ENCODE measurements at regions not wholly inside any gene's neighbourhood (a gene's known extent, or its start where the extent isn't known, plus 50 kb on each side); places are given as distances from the start of the nearest gene placed in this dataset.

GRCh38 chr4:123937581-123937980 lies 541.0 kb downstream of the SPRY1 start:
- Histone ChIP-seq H3K36me3 (ENCODE audit: control insufficient read depth, insufficient read depth, low read length) (no peaks in the 10 kb centered on the region), H3K4me3 (ENCODE audit: extremely low read depth, insufficient read depth, low read length, poor library complexity, severe bottlenecking) (no peak overlapping the region), H3K9me3 (ENCODE audit: control insufficient read depth, low read length) (no peaks in the 10 kb centered on the region), H3K27ac (ENCODE audit: low read depth, low read length, severe bottlenecking) (no peak overlapping the region), H3K4me1 (ENCODE audit: control insufficient read depth, insufficient read depth, low read length, poor library complexity, severe bottlenecking) (peaks cover 30% of the 10 kb centered on the region)
- 72 to 94% methylated on average over 3 of the region's 4 CpGs for WGBS, 2 experiments (ENCODE audit: insufficient coverage in 2 of 2)

- no CpG with 5 or more reads among the region's 1 CpG for WGBS, 2 experiments (ENCODE audit: insufficient coverage in 2 of 2)
- no peaks in the 10 kb centered on the region for H3K36me3 ChIP-seq (ENCODE audit: control insufficient read depth, insufficient read depth, low read length)
- H3K9me3 ChIP-seq (ENCODE audit: control insufficient read depth, low read length), result no peaks in the 10 kb centered on the region
- peaks cover 30% of the 10 kb centered on the region for H3K4me1 ChIP-seq (ENCODE audit: control insufficient read depth, insufficient read depth, low read length, poor library complexity, severe bottlenecking)
- H3K4me3 ChIP-seq (ENCODE audit: extremely low read depth, insufficient read depth, low read length, poor library complexity, severe bottlenecking), result no peak overlapping the region
- H3K27ac ChIP-seq (ENCODE audit: low read depth, low read length, severe bottlenecking), result no peak overlapping the region
Measured at GRCh38 chr4:123939621-123940020, 543.0 kb downstream of the SPRY1 start.

GRCh38 chr4:123940604-123941003 lies 544.0 kb downstream of the SPRY1 start:
- whole genome bisulfite sequencing, 2 experiments (ENCODE audit: insufficient coverage in 2 of 2), result no CpG with 5 or more reads among the region's 2 CpGs
- H3K4me1 ChIP-seq (ENCODE audit: control insufficient read depth, insufficient read depth, low read length, poor library complexity, severe bottlenecking), result peaks cover 30% of the 10 kb centered on the region

GRCh38 chr4:123941306-123941705 lies 544.7 kb downstream of the SPRY1 start:
- no CpG with 5 or more reads among the region's 1 CpG for WGBS, 2 experiments (ENCODE audit: insufficient coverage in 2 of 2)
- peak overlapping the region; percentile 42 for H3K27ac ChIP-seq (ENCODE audit: low read depth, low read length, severe bottlenecking)
- no peaks in the 10 kb centered on the region for H3K9me3 ChIP-seq (ENCODE audit: control insufficient read depth, low read length)
- no peaks in the 10 kb centered on the region for H3K36me3 ChIP-seq (ENCODE audit: control insufficient read depth, insufficient read depth, low read length)
- no peak overlapping the region for H3K4me3 ChIP-seq (ENCODE audit: extremely low read depth, insufficient read depth, low read length, poor library complexity, severe bottlenecking)
- peaks cover 30% of the 10 kb centered on the region for H3K4me1 ChIP-seq (ENCODE audit: control insufficient read depth, insufficient read depth, low read length, poor library complexity, severe bottlenecking)

More at GRCh38 chr4:123940604-123941003, 544.0 kb downstream of the SPRY1 start:
- Histone ChIP-seq H3K27ac (ENCODE audit: low read depth, low read length, severe bottlenecking) (no peak overlapping the region), H3K9me3 (ENCODE audit: control insufficient read depth, low read length) (no peaks in the 10 kb centered on the region), H3K36me3 (ENCODE audit: control insufficient read depth, insufficient read depth, low read length) (no peaks in the 10 kb centered on the region), H3K4me3 (ENCODE audit: extremely low read depth, insufficient read depth, low read length, poor library complexity, severe bottlenecking) (no peak overlapping the region)

GRCh38 chr4:123943976-123944375 lies 547.4 kb downstream of the SPRY1 start:
- no peaks in the 10 kb centered on the region for H3K36me3 ChIP-seq (ENCODE audit: control insufficient read depth, insufficient read depth, low read length)
- H3K27ac ChIP-seq (ENCODE audit: low read depth, low read length, severe bottlenecking), result no peak overlapping the region
- no CpG with 5 or more reads among the region's 1 CpG for WGBS, 2 experiments (ENCODE audit: insufficient coverage in 2 of 2)

DNA sequence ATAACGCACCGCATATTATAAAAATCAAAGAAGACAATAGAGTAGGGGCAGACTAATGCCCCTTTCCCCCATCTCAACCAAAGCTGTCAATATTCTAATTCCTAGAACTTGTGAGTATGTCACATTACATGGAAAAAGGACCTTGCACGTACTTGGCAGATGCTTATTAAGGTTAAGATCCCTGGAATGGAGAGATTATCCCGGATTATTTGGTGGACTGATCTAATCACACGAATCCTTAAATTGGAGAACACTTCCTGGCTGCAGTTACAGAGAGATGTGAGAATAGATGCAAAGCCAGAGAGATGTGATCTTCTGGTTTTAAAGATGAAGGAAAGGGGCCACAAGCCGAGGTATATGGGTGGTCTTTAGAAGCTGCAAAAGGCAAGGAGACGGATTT lies 548.7 kb downstream of the SPRY1 start:
- WGBS, 2 experiments (ENCODE audit: insufficient coverage in 2 of 2), result 93 to 95% methylated on average over 4 to 5 of the region's 7 CpGs
- Histone ChIP-seq H3K27ac (ENCODE audit: low read depth, low read length, severe bottlenecking) (no peak overlapping the region), H3K4me1 (ENCODE audit: control insufficient read depth, insufficient read depth, low read length, poor library complexity, severe bottlenecking) (peaks cover 6% of the 10 kb centered on the region), H3K9me3 (ENCODE audit: control insufficient read depth, low read length) (no peaks in the 10 kb centered on the region), H3K4me3 (ENCODE audit: extremely low read depth, insufficient read depth, low read length, poor library complexity, severe bottlenecking) (no peak overlapping the region), H3K36me3 (ENCODE audit: control insufficient read depth, insufficient read depth, low read length) (no peaks in the 10 kb centered on the region)

More at GRCh38 chr4:123943976-123944375, 547.4 kb downstream of the SPRY1 start:
- H3K9me3 ChIP-seq (ENCODE audit: control insufficient read depth, low read length), result no peaks in the 10 kb centered on the region
- H3K4me3 ChIP-seq (ENCODE audit: extremely low read depth, insufficient read depth, low read length, poor library complexity, severe bottlenecking), result no peak overlapping the region
- peaks cover 8% of the 10 kb centered on the region for H3K4me1 ChIP-seq (ENCODE audit: control insufficient read depth, insufficient read depth, low read length, poor library complexity, severe bottlenecking)

- Histone ChIP-seq H3K36me3 (ENCODE audit: control insufficient read depth, insufficient read depth, low read length) (no peaks in the 10 kb centered on the region), H3K4me3 (ENCODE audit: extremely low read depth, insufficient read depth, low read length, poor library complexity, severe bottlenecking) (no peak overlapping the region), H3K9me3 (ENCODE audit: control insufficient read depth, low read length) (peaks cover 5% of the 10 kb centered on the region), H3K4me1 (ENCODE audit: control insufficient read depth, insufficient read depth, low read length, poor library complexity, severe bottlenecking) (no peaks in the 10 kb centered on the region), H3K27ac (ENCODE audit: low read depth, low read length, severe bottlenecking) (no peak overlapping the region)
Measured at GRCh38 chr4:123950530-123950929, 553.9 kb downstream of the SPRY1 start.

DNA sequence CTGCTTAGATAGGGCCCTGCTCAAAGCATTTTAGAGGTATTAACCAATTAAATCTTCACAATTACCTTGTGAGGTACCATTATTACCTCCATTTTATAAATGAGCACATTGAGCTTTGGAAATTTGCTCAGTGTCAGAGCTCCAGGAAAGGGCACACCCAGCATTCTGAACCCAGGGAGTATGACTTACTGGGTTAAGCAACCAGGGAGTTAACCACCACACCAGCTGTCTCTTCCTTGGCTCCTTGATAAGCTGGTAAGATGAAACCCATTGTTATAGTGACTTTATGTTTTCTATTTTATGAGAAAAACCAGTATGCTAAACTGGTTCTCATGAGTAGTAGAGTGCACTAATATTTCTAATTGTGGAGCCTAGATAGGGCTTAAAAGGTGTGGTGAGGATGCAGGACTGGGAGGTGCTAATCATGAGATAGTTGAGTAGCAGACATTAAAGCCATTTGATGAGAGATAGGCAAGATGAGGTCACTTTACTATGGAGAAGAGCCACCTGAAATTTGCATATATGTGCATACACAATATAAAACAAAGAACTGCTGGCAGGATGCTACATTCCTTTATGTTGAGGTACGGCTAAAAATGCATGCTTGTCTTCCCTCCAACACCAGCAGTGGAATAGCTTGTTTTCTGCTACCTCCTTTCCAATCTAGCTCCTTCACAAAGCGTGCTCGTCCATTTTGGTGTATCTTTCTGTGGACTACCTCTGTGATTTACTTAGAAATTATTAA lies 556.1 kb downstream of the SPRY1 start:
- Histone ChIP-seq H3K4me1 (ENCODE audit: control insufficient read depth, insufficient read depth, low read length, poor library complexity, severe bottlenecking) (no peaks in the 10 kb centered on the region), H3K4me3 (ENCODE audit: extremely low read depth, insufficient read depth, low read length, poor library complexity, severe bottlenecking) (no peak overlapping the region), H3K36me3 (ENCODE audit: control insufficient read depth, insufficient read depth, low read length) (no peaks in the 10 kb centered on the region), H3K9me3 (ENCODE audit: control insufficient read depth, low read length) (peaks cover 5% of the 10 kb centered on the region), H3K27ac (ENCODE audit: low read depth, low read length, severe bottlenecking) (no peak overlapping the region)
- 83% methylated on average over 1 of the region's 3 CpGs; no CpG with 5 or more reads in 1 of the 2 experiments for WGBS, 2 experiments (ENCODE audit: insufficient coverage in 2 of 2)

- peaks cover 5% of the 10 kb centered on the region for H3K9me3 ChIP-seq (ENCODE audit: control insufficient read depth, low read length)
- 94 to 100% methylated on average over 2 of the region's 3 CpGs for WGBS, 2 experiments (ENCODE audit: insufficient coverage in 2 of 2)
- no peak overlapping the region for H3K4me3 ChIP-seq (ENCODE audit: extremely low read depth, insufficient read depth, low read length, poor library complexity, severe bottlenecking)
- H3K4me1 ChIP-seq (ENCODE audit: control insufficient read depth, insufficient read depth, low read length, poor library complexity, severe bottlenecking), result no peaks in the 10 kb centered on the region
- no peak overlapping the region for H3K27ac ChIP-seq (ENCODE audit: low read depth, low read length, severe bottlenecking)
- H3K36me3 ChIP-seq (ENCODE audit: control insufficient read depth, insufficient read depth, low read length), result no peaks in the 10 kb centered on the region
Measured at GRCh38 chr4:123953566-123953965, 557.0 kb downstream of the SPRY1 start.

DNA sequence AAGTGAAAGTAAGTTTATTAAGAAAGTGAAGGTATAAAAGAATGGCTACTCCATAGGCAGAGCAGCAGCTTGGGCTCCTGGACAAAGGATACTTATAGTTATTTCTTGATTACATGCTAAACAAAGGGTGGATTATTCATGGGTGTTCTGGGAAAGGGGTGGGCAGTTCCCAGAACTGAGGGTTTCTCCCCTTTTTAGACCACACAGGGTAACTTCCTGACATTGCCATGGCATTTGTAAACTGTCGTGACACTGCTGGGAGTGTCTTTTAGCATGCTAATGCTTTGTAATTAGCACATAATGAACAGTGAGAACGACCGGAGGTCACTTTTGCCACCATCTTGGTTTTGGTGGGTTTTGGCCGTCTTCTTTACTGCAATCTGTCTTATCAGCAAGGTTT lies 557.6 kb downstream of the SPRY1 start:
- Histone ChIP-seq H3K9me3 (ENCODE audit: control insufficient read depth, low read length) (peaks cover 5% of the 10 kb centered on the region), H3K27ac (ENCODE audit: low read depth, low read length, severe bottlenecking) (no peak overlapping the region), H3K36me3 (ENCODE audit: control insufficient read depth, insufficient read depth, low read length) (no peaks in the 10 kb centered on the region), H3K4me3 (ENCODE audit: extremely low read depth, insufficient read depth, low read length, poor library complexity, severe bottlenecking) (no peak overlapping the region), H3K4me1 (ENCODE audit: control insufficient read depth, insufficient read depth, low read length, poor library complexity, severe bottlenecking) (no peaks in the 10 kb centered on the region)
- 86 to 90% methylated on average over 2 to 3 of the region's 4 CpGs for WGBS, 2 experiments (ENCODE audit: insufficient coverage in 2 of 2)

GRCh38 chr4:123955167-123955800 lies 558.7 kb downstream of the SPRY1 start:
- peaks cover 5% of the 10 kb centered on the region for H3K9me3 ChIP-seq (ENCODE audit: control insufficient read depth, low read length)
- WGBS, 2 experiments (ENCODE audit: insufficient coverage in 2 of 2), result 100% methylated on average over 2 of the region's 3 CpGs
- no peak overlapping the region for H3K4me3 ChIP-seq (ENCODE audit: extremely low read depth, insufficient read depth, low read length, poor library complexity, severe bottlenecking)
- no peak overlapping the region for H3K27ac ChIP-seq (ENCODE audit: low read depth, low read length, severe bottlenecking)
- no peaks in the 10 kb centered on the region for H3K36me3 ChIP-seq (ENCODE audit: control insufficient read depth, insufficient read depth, low read length)
- no peaks in the 10 kb centered on the region for H3K4me1 ChIP-seq (ENCODE audit: control insufficient read depth, insufficient read depth, low read length, poor library complexity, severe bottlenecking)
